ENCODE measurements at regions not wholly inside any gene's neighbourhood (a gene's known extent, or its start where the extent isn't known, plus 50 kb on each side); places are given as distances from the start of the nearest gene placed in this dataset.

- no peak overlapping the region for H3K9ac ChIP-seq (ENCODE audit: low read depth, low read length)
- H3K4me1 ChIP-seq (ENCODE audit: insufficient read depth, low read length) = no peaks in the 10 kb centered on the region
- no peaks in the 10 kb centered on the region for H3K9me3 ChIP-seq (ENCODE audit: insufficient read depth, low read length, severe bottlenecking)
- H3K27ac ChIP-seq (ENCODE audit: low read length) = no peak overlapping the region
- no peaks in the 10 kb centered on the region for H4K20me1 ChIP-seq (ENCODE audit: insufficient read depth, low read length)
- H3K4me2 ChIP-seq (ENCODE audit: insufficient read depth, low read length) = no peak overlapping the region
- no peaks in the 10 kb centered on the region for H3K79me2 ChIP-seq (ENCODE audit: insufficient read depth, low read length)
- no peak for ATAC-seq (ENCODE audit: insufficient read depth, low read depth)
- no peak for TF ChIP-seq CTCF (IDR thresholded peaks at IDR 0.05; ENCODE audit: borderline replicate concordance, extremely low read depth, low read length, poor library complexity, severe bottlenecking)
- TF ChIP-seq EZH2 (IDR thresholded peaks at IDR 0.05; ENCODE audit: borderline replicate concordance, low read depth, low read length, severe bottlenecking) = no peak
- H3K27me3 ChIP-seq (ENCODE audit: insufficient read depth, low read length, poor library complexity) = no peaks in the 10 kb centered on the region
- H3K36me3 ChIP-seq (ENCODE audit: insufficient read depth, low read length) = no peaks in the 10 kb centered on the region
- no peak overlapping the region for H2AFZ ChIP-seq (ENCODE audit: low read depth, low read length)
- no peak for DNase-seq
- H3K4me3 ChIP-seq (ENCODE audit: low read depth in 1 of 2, low read length in 2 of 2) = no peak overlapping the region
Measured at GRCh38 chr18:21996351-21996826, 173.0 kb upstream of the GATA6 start.

GRCh38 chr18:21997207-21998143, 171.9 kb upstream of the GATA6 start:
- no peaks in the 10 kb centered on the region for H4K20me1 ChIP-seq (ENCODE audit: insufficient read depth, low read length)
- ATAC-seq (ENCODE audit: insufficient read depth, low read depth) (peak; percentile 82), DNase-seq (peak; percentile 32)
- H2AFZ ChIP-seq (ENCODE audit: low read depth, low read length) = peak overlapping the region; percentile 38; the same call in 1 of the 2 replicates
- no peaks in the 10 kb centered on the region for H3K9me3 ChIP-seq (ENCODE audit: insufficient read depth, low read length, severe bottlenecking)
- H3K4me1 ChIP-seq (ENCODE audit: insufficient read depth, low read length) = no peaks in the 10 kb centered on the region
- H3K27ac ChIP-seq (ENCODE audit: low read length) = no peak overlapping the region
- no peak overlapping the region for H3K9ac ChIP-seq (ENCODE audit: low read depth, low read length)
- H3K27me3 ChIP-seq (ENCODE audit: insufficient read depth, low read length, poor library complexity) = no peaks in the 10 kb centered on the region
- H3K79me2 ChIP-seq (ENCODE audit: insufficient read depth, low read length) = no peaks in the 10 kb centered on the region
- TF ChIP-seq EZH2 (IDR thresholded peaks at IDR 0.05; ENCODE audit: borderline replicate concordance, low read depth, low read length, severe bottlenecking) (no peak), CTCF (IDR thresholded peaks at IDR 0.05; ENCODE audit: borderline replicate concordance, extremely low read depth, low read length, poor library complexity, severe bottlenecking) (peak; percentile 94)
- H3K4me3 ChIP-seq (ENCODE audit: low read depth in 1 of 2, low read length in 2 of 2) = no peak overlapping the region
- no peaks in the 10 kb centered on the region for H3K36me3 ChIP-seq (ENCODE audit: insufficient read depth, low read length)
- no peak overlapping the region for H3K4me2 ChIP-seq (ENCODE audit: insufficient read depth, low read length)

- no peak overlapping the region for H3K4me2 ChIP-seq (ENCODE audit: insufficient read depth, low read length)
- H3K9me3 ChIP-seq (ENCODE audit: insufficient read depth, low read length, severe bottlenecking) = no peaks in the 10 kb centered on the region
- H2AFZ ChIP-seq (ENCODE audit: low read depth, low read length) = no peak overlapping the region
- H3K27ac ChIP-seq (ENCODE audit: low read length) = no peak overlapping the region
- ATAC-seq (ENCODE audit: insufficient read depth, low read depth) (no peak), DNase-seq (no peak)
- TF ChIP-seq EZH2 (IDR thresholded peaks at IDR 0.05; ENCODE audit: borderline replicate concordance, low read depth, low read length, severe bottlenecking) (no peak), CTCF (IDR thresholded peaks at IDR 0.05; ENCODE audit: borderline replicate concordance, extremely low read depth, low read length, poor library complexity, severe bottlenecking) (no peak)
- no peaks in the 10 kb centered on the region for H3K36me3 ChIP-seq (ENCODE audit: insufficient read depth, low read length)
- no peaks in the 10 kb centered on the region for H3K79me2 ChIP-seq (ENCODE audit: insufficient read depth, low read length)
- H3K4me1 ChIP-seq (ENCODE audit: insufficient read depth, low read length) = no peaks in the 10 kb centered on the region
- no peak overlapping the region for H3K9ac ChIP-seq (ENCODE audit: low read depth, low read length)
- H4K20me1 ChIP-seq (ENCODE audit: insufficient read depth, low read length) = no peaks in the 10 kb centered on the region
- H3K27me3 ChIP-seq (ENCODE audit: insufficient read depth, low read length, poor library complexity) = no peaks in the 10 kb centered on the region
- no peak overlapping the region for H3K4me3 ChIP-seq (ENCODE audit: low read depth in 1 of 2, low read length in 2 of 2)
Measured at GRCh38 chr18:21998486-21998885, 170.9 kb upstream of the GATA6 start.
